HPDE6-E6E7 (cell line): ENCODE measurements at regions not wholly inside any gene's neighbourhood (a gene's known extent, or its start where the extent isn't known, plus 50 kb on each side); places are given as distances from the start of the nearest gene placed in this dataset.

ENCODE experiments used
- DNase-seq: peaks from one replicate; pipeline ENCODE4 v3.0.0; 2011; ENCODE audit warnings: missing footprints; ENCODE audit errors: extremely low spot score

- no peak for DNase-seq
Measured at GRCh38 chr6:133693565-133693964, 195.3 kb upstream of the TCF21 start.

- DNase-seq: no peak
Measured at GRCh38 chr6:133697185-133697584, 191.7 kb upstream of the TCF21 start.

GRCh38 chr6:133697666-133698065, 191.2 kb upstream of the TCF21 start:
- no peak for DNase-seq

GRCh38 chr6:133698272-133698671, 190.6 kb upstream of the TCF21 start:
- DNase-seq: no peak

- DNase-seq: no peak
Measured at GRCh38 chr6:133699741-133700385, 189.1 kb upstream of the TCF21 start.

DNA sequence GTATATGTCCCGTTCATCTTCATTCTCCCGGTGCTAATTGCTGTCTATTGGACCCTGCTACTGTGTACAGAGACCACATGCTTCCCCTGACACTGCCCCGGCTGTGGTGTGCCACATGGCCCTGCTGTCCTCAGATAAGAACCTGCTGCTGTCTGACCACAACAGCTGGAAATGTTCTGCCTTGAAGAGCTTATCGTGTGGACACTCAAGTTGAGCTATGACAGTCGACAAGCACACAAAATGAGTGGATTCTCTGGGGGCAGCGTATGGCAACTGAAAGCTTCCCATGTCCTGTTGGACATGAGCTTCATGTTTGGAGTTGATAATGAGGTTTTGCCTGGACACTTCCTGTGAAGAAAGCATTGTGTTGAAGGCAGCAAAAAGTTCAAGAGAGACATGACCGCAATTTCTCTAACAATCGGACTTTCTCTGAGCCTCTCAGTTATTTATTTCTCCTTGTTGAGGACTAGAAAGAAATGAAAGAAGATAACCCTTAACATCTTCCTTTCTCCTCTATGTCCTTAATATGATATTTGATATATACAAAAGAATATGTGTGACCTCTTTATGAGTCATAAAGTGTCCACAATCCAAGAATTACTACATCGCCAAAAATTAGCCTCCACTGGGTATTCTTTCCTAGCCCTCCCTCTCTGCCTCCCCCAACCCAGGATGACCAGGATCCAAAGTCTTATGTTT, 187.1 kb upstream of the TCF21 start:
- no peak for DNase-seq

GRCh38 chr6:133704371-133704770, 184.5 kb upstream of the TCF21 start:
- DNase-seq: no peak

DNA sequence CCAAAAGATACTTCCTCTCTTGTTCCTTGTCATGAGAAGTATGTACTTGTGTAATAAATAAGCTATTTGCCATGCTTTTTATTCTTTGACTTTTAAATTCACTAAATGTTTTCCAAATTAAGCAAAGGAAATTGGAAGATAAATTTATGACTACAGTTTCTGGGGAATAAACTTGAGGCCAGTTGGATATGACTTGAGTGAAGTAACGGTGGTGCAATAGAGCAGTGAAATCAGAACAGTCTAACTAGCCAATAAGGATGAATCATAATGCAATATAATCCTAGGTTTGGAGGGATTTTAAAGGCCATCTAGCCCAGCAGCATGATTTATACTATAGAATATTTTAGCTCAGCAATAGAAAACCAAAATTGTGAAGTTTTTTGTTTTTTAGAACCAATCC, 183.8 kb upstream of the TCF21 start:
- DNase-seq: no peak

- DNase-seq: no peak
Measured at GRCh38 chr6:133705731-133706130, 183.2 kb upstream of the TCF21 start.

GRCh38 chr6:133707456-133707855, 181.5 kb upstream of the TCF21 start:
- no peak for DNase-seq

- DNase-seq: no peak
Measured at GRCh38 chr6:133710826-133711225, 178.1 kb upstream of the TCF21 start.

- DNase-seq: no peak
Measured at GRCh38 chr6:133715270-133715669, 173.6 kb upstream of the TCF21 start.

GRCh38 chr6:133724726-133725125, 164.2 kb upstream of the TCF21 start:
- DNase-seq: no peak

- DNase-seq: no peak
Measured at GRCh38 chr6:133726188-133726587, 162.7 kb upstream of the TCF21 start.

DNA sequence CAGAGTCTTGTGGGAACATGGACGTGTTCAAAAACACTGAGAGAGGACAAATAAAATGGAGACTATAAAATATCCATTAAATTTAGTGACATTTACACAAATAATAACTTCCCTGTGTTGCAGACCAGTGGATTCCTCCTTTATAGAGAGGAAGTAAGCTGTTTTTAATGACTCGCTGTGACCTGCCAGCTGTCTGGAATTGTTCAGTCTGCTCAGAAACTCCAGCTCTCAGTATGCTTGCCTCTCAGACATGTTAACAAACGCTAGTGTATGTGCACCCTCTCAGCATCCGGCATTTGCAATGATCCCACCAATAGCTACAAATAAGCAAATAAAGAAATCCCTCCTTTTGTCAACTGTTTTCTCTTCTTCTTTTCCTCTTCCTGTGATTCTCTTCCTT, 158.0 kb upstream of the TCF21 start:
- no peak for DNase-seq

DNA sequence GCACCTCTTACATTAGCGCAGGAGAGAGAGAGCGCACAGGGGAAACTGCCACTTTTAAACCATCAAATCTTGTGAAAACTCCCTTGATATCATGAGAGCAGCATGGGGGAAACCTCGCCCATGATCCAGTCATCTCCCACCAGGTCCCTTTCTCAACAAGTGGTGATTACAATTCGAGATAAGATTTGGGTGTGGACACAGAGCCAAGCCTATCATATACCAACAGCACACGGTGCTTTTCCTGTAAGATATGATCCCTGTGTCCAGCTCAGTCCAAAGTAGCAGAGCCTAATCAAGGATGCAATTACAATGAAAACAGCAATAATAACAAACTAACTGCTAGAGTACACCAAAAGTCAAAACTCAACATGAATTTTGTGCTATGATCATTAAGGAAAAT, 148.7 kb upstream of the TCF21 start:
- no peak for DNase-seq

DNA sequence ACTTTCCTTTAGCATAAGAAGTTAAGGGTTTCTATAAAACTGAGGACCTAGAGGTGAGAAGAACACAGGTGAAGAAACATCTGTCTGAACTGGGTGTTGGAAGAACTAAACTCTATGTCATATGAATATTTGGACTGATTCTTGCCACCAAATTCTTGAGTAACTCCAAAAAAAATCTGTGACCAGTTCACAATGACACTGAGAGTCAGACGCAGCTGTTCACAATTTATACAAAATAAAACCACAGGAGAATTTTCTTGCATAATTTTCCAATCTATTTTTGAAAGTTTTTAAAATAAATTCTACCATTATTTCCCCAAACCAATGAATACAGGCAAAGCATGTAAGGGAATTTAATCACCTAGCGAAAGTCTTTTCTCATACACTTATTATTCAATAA, 148.1 kb upstream of the TCF21 start:
- no peak for DNase-seq

GRCh38 chr6:133741375-133741861, 147.5 kb upstream of the TCF21 start:
- DNase-seq: no peak

DNA sequence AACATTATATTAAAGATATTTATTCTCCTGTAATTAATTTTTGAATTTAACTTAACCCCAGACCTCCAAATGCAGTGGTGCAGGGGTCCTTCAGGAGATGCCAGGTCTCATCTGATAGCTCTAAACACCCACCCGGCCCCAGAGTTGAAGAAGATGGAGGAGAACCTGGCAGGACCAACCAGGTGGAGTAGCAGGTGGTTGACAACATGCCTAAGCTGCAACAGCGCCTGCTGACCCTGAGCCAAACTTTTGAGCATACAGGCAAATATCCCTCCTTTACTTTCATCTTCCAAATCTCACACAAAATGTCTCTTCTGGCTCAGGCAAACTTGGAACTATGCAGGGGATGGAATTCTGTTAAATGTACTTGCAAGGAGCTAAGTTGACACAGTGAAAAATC, 145.3 kb upstream of the TCF21 start:
- no peak for DNase-seq

DNA sequence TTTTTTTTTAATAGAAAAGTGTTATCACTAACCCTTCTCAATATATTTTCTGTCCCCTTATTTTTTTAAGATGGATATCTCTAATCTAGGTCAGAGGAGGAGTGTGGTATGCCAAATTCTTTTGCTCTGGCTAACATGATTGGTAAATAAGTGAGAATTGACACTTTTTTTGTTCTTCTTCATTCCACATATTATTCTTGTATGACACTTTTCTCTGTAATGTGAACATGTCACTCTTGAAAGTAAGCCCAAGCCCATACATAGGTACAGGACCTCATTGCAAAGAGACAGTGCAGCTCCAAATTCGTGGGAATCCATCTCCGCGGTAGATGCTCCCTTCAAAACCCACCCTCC, 142.5 kb upstream of the TCF21 start:
- no peak for DNase-seq

- no peak for DNase-seq
Measured at GRCh38 chr6:133748628-133749027, 140.3 kb upstream of the TCF21 start.

GRCh38 chr6:133749427-133749826, 139.5 kb upstream of the TCF21 start:
- no peak for DNase-seq

- no peak for DNase-seq
Measured at GRCh38 chr6:133752129-133752528, 136.8 kb upstream of the TCF21 start.

DNA sequence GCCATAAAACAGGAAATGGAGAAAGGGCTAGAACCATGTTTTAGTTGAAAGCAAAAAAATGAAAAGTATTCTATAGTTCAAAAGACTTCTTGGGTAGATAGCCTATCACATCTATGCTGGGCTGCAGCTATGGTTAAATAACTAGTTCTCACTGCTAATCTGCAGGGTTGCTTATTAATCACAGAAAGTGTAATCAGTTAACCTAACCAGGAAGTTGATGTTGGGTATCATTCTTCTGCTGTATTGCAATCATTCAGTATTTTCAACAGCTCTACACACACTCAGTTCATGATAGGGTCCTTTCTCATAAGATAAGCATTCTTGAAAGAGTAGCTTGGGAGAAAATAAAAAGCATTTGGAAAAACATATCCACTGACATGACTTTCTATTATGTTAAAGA, 135.2 kb upstream of the TCF21 start:
- no peak for DNase-seq
